Caco-2 (cell line): ENCODE measurements at regions not wholly inside any gene's neighbourhood (a gene's known extent, or its start where the extent isn't known, plus 50 kb on each side); places are given as distances from the start of the nearest gene placed in this dataset.

Experiments used
- BruUV-seq: library from RNA; stranded (reverse); fragments of 400-500 nt; replicated peaks from 2 replicates; lab custom pipeline; 2021; lab: Mats Ljungman, UMichigan
- CTCF ChIA-PET: fragments of 300-600 bp; sonication (Branson Sonifier 250); formaldehyde crosslinking; loops from one replicate; lab custom pipeline; 2022; ENCODE audit warnings: antibody characterized with exemption; lab: Charles Lee
- POLR2A ChIA-PET: fragments of 300-600 bp; sonication (Branson Sonifier 250); formaldehyde crosslinking; loops from one replicate; lab custom pipeline; 2022; ENCODE audit warnings: antibody characterized with exemption; lab: Charles Lee
- DNase-seq, 2 experiments: peaks; one replicate each; pipeline versions ENCODE4 v3.0.0 to v3.0.0-alpha.2; 2020 to 2022
- H3K27me3 ChIP-seq: replicated peaks from 2 replicates; pipeline ENCODE4 v1.6.0; 2011; ENCODE audit warnings: low read length; ENCODE audit not compliant: control insufficient read depth, insufficient read depth
- H3K36me3 ChIP-seq: 2 replicates; pipeline ENCODE4 v1.5.1; 2011; ENCODE audit warnings: low read length; ENCODE audit not compliant: control insufficient read depth, insufficient read depth
- H3K4me1 ChIP-seq: fragments of 250-450 bp; sonication (Bioruptor Pico); 2 replicates; pipeline ENCODE4 v1.5.1; 2020; ENCODE audit warnings: mild to moderate bottlenecking
- H3K4me3 ChIP-seq: 2 replicates; pipeline ENCODE4 v1.5.1; 2011; ENCODE audit warnings: low read depth, mild to moderate bottlenecking, control low read depth, low read length
- H3K9me3 ChIP-seq: fragments of 250-450 bp; sonication (Bioruptor Pico); 2 replicates; pipeline ENCODE4 v1.5.1; 2020; ENCODE audit warnings: mild to moderate bottlenecking, moderate library complexity
- H3K27ac Mint-ChIP-seq: one replicate; pipeline ENCODE4 v1.8.0; 2022; ENCODE audit warnings: mixed read lengths; ENCODE audit not compliant: unreplicated experiment
- H3K27me3 Mint-ChIP-seq: one replicate; pipeline ENCODE4 v1.8.0; 2022; ENCODE audit warnings: mixed read lengths; ENCODE audit not compliant: insufficient read depth, unreplicated experiment
- H3K36me3 Mint-ChIP-seq: one replicate; pipeline ENCODE4 v1.8.0; 2022; ENCODE audit warnings: mild to moderate bottlenecking, mixed read lengths; ENCODE audit not compliant: insufficient read depth, unreplicated experiment
- H3K4me1 Mint-ChIP-seq: one replicate; pipeline ENCODE4 v1.8.0; 2022; ENCODE audit warnings: low read depth, mixed read lengths; ENCODE audit not compliant: unreplicated experiment
- H3K4me3 Mint-ChIP-seq: one replicate; pipeline ENCODE4 v1.8.0; 2022; ENCODE audit warnings: mild to moderate bottlenecking, moderate library complexity, mixed read lengths; ENCODE audit not compliant: unreplicated experiment
- H3K9me3 Mint-ChIP-seq: one replicate; pipeline ENCODE4 v1.8.0; 2022; ENCODE audit warnings: mixed read lengths; ENCODE audit not compliant: unreplicated experiment
- intact Hi-C: fragments of 100-400 bp; cut with micrococcal nuclease; formaldehyde crosslinking; loops from one replicate; pipeline ENCODE4 v1.10.0; 2022; ENCODE audit not compliant: unreplicated experiment
- TF ChIP-seq, protein P1 (sequence below), 2 experiments: fragments of 200-600 bp in 1 of 2; IDR thresholded peaks; 1 replicate in 1 of 2; 2 replicates in 1 of 2; pipeline versions ENCODE4 v1.5.1 to v1.8.0; 2011 to 2022; ENCODE audit warnings: antibody characterized with exemption in 1 of 2, control low read depth in 1 of 2, inconsistent platforms in 1 of 2, low read depth in 1 of 2, low read length in 1 of 2, mild to moderate bottlenecking in 1 of 2, moderate library complexity in 1 of 2; ENCODE audit not compliant: insufficient read depth in 1 of 2, severe bottlenecking in 1 of 2, unreplicated experiment in 1 of 2

- Mint-ChIP-seq H3K27ac (no peak overlapping the region), H3K36me3 (no peaks in the 10 kb centered on the region), H3K4me3 (no peak overlapping the region), H3K9me3 (no peaks in the 10 kb centered on the region), H3K4me1 (no peaks in the 10 kb centered on the region), H3K27me3 (peaks cover 3% of the 10 kb centered on the region)
- Histone ChIP-seq H3K27me3 (no peaks in the 10 kb centered on the region), H3K4me3 (no peak overlapping the region), H3K36me3 (no peaks in the 10 kb centered on the region; the same call in 1 of the 2 replicates), H3K9me3 (peaks cover 6% of the 10 kb centered on the region; the same call in 1 of the 2 replicates), H3K4me1 (no peaks in the 10 kb centered on the region)
- no peak for DNase-seq
- TF ChIP-seq, protein P1, sequence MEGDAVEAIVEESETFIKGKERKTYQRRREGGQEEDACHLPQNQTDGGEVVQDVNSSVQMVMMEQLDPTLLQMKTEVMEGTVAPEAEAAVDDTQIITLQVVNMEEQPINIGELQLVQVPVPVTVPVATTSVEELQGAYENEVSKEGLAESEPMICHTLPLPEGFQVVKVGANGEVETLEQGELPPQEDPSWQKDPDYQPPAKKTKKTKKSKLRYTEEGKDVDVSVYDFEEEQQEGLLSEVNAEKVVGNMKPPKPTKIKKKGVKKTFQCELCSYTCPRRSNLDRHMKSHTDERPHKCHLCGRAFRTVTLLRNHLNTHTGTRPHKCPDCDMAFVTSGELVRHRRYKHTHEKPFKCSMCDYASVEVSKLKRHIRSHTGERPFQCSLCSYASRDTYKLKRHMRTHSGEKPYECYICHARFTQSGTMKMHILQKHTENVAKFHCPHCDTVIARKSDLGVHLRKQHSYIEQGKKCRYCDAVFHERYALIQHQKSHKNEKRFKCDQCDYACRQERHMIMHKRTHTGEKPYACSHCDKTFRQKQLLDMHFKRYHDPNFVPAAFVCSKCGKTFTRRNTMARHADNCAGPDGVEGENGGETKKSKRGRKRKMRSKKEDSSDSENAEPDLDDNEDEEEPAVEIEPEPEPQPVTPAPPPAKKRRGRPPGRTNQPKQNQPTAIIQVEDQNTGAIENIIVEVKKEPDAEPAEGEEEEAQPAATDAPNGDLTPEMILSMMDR (IDR thresholded peaks at IDR 0.05; ENCODE audit: insufficient read depth in 1 of 2, low read depth in 1 of 2, low read length in 1 of 2, severe bottlenecking in 1 of 2, unreplicated experiment in 1 of 2) = no peak
- ChIA-PET POLR2A (no interaction called here), CTCF (no interaction called here)
- BruUV-seq = no TSS peak
- intact Hi-C loops = no loop called here
Observed at GRCh38 chr1:184164536-184164935, 113.0 kb downstream of the TSEN15 start.

DNA sequence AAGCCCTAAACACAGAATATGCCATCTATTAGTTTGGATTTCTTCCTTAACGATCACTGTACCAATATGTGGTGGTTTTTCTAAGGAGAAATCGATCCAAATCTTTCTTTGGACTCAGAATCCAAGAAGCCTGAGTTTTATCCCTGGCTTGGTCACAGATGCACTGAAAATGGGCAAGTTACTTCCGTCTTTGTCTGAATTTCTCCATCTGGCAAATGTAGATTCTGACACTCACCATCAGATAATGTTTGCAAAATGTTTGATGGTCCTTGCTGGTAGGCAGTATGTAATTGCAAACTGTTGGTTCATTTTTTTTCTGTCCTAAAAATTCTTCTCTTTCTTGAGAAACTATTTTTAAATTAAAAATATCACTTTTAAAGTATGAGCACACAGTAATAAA lies 115.0 kb downstream of the TSEN15 start:
- intact Hi-C loops = no loop called here
- no peaks in the 10 kb centered on the region for H3K4me1 Mint-ChIP-seq
- H3K27me3 Mint-ChIP-seq = peaks cover 3% of the 10 kb centered on the region
- Histone ChIP-seq H3K27me3 (no peaks in the 10 kb centered on the region), H3K4me3 (no peak overlapping the region), H3K4me1 (no peaks in the 10 kb centered on the region), H3K36me3 (no peaks in the 10 kb centered on the region), H3K9me3 (peaks cover 9% of the 10 kb centered on the region; the same call in 1 of the 2 replicates)
- TF ChIP-seq, protein P1 (IDR thresholded peaks at IDR 0.05; ENCODE audit: insufficient read depth in 1 of 2, low read depth in 1 of 2, low read length in 1 of 2, severe bottlenecking in 1 of 2, unreplicated experiment in 1 of 2) = no peak
- ChIA-PET POLR2A (no interaction called here), CTCF (no interaction called here)
- BruUV-seq = no TSS peak
- H3K4me3 Mint-ChIP-seq = no peak overlapping the region
- no peaks in the 10 kb centered on the region for H3K36me3 Mint-ChIP-seq
- no peaks in the 10 kb centered on the region for H3K9me3 Mint-ChIP-seq
- DNase-seq = no peak
- no peak overlapping the region for H3K27ac Mint-ChIP-seq

GRCh38 chr1:184167352-184167751 lies 115.8 kb downstream of the TSEN15 start:
- intact Hi-C loops = no loop called here
- Mint-ChIP-seq H3K27me3 (peaks cover 6% of the 10 kb centered on the region), H3K9me3 (no peaks in the 10 kb centered on the region), H3K36me3 (no peaks in the 10 kb centered on the region), H3K27ac (no peak overlapping the region), H3K4me3 (no peak overlapping the region), H3K4me1 (no peaks in the 10 kb centered on the region)
- Histone ChIP-seq H3K27me3 (no peaks in the 10 kb centered on the region), H3K36me3 (no peaks in the 10 kb centered on the region), H3K4me3 (no peak overlapping the region), H3K4me1 (no peaks in the 10 kb centered on the region), H3K9me3 (peaks cover 9% of the 10 kb centered on the region; the same call in 1 of the 2 replicates)
- CTCF ChIA-PET = no interaction called here
- TF ChIP-seq, protein P1 (IDR thresholded peaks at IDR 0.05; ENCODE audit: insufficient read depth in 1 of 2, low read depth in 1 of 2, low read length in 1 of 2, severe bottlenecking in 1 of 2, unreplicated experiment in 1 of 2) = no peak
- POLR2A ChIA-PET = no interaction called here
- BruUV-seq = no TSS peak
- no peak for DNase-seq
